Tibial nerve (tissue), 4 donors: ENCODE measurements at regions not wholly inside any gene's neighbourhood (a gene's known extent, or its start where the extent isn't known, plus 50 kb on each side); places are given as distances from the start of the nearest gene placed in this dataset.
"Not testable (repeated sequence)": the region's sequence is repeated elsewhere in the genome, so short reads cannot be mapped to it uniquely, and the experiment has no call there.

Source experiments
- DNase-seq, 2 donors: peaks; one replicate each; pipeline ENCODE4 v3.0.0-alpha.2; 2019; ENCODE audit warnings: low spot score in 2 of 2
- H3K27ac ChIP-seq, 4 donors: fragments of 200-600 bp; sonication (generic) in 3 of 4; one replicate each; pipeline ENCODE4 v1.5.1; 2017 to 2019; ENCODE audit warnings: mild to moderate bottlenecking in 1 of 4
- H3K27me3 ChIP-seq, 2 donors: fragments of 200-600 bp; sonication (generic) in 1 of 2; one replicate each; pipeline versions ENCODE4 v1.5.1 to v1.6.0; 2017 to 2019
- H3K36me3 ChIP-seq, 3 donors: fragments of 200-600 bp; sonication (generic); one replicate each; pipeline ENCODE4 v1.5.1; 2018 to 2019
- H3K4me1 ChIP-seq, 4 donors: fragments of 200-600 bp; sonication (generic) in 3 of 4; one replicate each; pipeline ENCODE4 v1.5.1; 2017 to 2019
- H3K4me3 ChIP-seq, 4 donors: fragments of 200-600 bp; sonication (generic) in 3 of 4; one replicate each; pipeline ENCODE4 v1.5.1; 2017 to 2019; ENCODE audit warnings: mild to moderate bottlenecking in 1 of 4, moderate library complexity in 1 of 4
- H3K9me3 ChIP-seq, 4 donors: fragments of 200-600 bp; sonication (generic) in 3 of 4; one replicate each; pipeline ENCODE4 v1.5.1; 2017 to 2019
- EP300 ChIP-seq, 2 donors: sonication (generic); formaldehyde crosslinking; IDR thresholded peaks; one replicate each; pipeline ENCODE4 v1.6.1; 2017; ENCODE audit warnings: antibody characterized with exemption in 2 of 2, mild to moderate bottlenecking in 1 of 2
- POLR2A ChIP-seq, 2 donors: fragments of 450-650 bp; IDR thresholded peaks; one replicate each; pipeline ENCODE4 v1.6.1; 2017; ENCODE audit warnings: antibody characterized with exemption in 2 of 2, mild to moderate bottlenecking in 2 of 2, moderate library complexity in 2 of 2
- WGBS, 2 donors: methylation state at CpG; one replicate each; pipeline ENCODE4 v1.1.5; 2018; 5-methylcytosine and 5-hydroxymethylcytosine counted together
- TF ChIP-seq, protein P1 (sequence below), 5 experiments: fragments of 200-600 bp in 3 of 5; fragments of 450-650 bp in 2 of 5; sonication (generic) in 3 of 5; IDR thresholded peaks; one replicate each; pipeline ENCODE4 v1.5.1; 2016 to 2019; ENCODE audit warnings: antibody characterized with exemption in 5 of 5, mild to moderate bottlenecking in 3 of 5, moderate library complexity in 2 of 5

DNA sequence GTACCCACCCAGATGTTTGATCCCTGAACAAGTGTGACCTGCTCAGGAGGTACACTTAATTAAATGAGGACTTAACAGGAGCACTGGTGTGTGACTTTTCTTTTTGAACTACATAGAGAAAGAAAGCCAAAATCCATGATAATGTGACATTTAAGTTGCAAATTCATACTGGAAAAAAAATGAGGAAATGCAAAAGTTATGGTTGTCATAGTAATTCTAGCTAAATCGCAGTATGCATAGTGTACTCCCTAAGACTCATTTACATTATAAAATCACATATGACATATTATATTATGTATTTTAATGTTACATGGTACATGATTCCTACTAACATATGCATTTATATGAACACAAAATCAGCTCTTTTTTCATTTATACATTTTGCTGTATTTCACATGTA, 92.0 kb upstream of the PCSK5 start:
- no peaks in the 10 kb centered on the region for H3K27me3 ChIP-seq
- H3K4me1 ChIP-seq, result peaks cover 0 to 22% (median 3%) of the 10 kb centered on the region in 4 donors
- no peak overlapping the region for H3K27ac ChIP-seq
- no peaks in the 10 kb centered on the region for H3K36me3 ChIP-seq
- no peak for DNase-seq
- no peak overlapping the region for H3K4me3 ChIP-seq
- 69 to 77% methylated on average over 1 of the region's 1 CpG for WGBS, 2 donors
- no peaks in the 10 kb centered on the region for H3K9me3 ChIP-seq
- TF ChIP-seq, protein P1, sequence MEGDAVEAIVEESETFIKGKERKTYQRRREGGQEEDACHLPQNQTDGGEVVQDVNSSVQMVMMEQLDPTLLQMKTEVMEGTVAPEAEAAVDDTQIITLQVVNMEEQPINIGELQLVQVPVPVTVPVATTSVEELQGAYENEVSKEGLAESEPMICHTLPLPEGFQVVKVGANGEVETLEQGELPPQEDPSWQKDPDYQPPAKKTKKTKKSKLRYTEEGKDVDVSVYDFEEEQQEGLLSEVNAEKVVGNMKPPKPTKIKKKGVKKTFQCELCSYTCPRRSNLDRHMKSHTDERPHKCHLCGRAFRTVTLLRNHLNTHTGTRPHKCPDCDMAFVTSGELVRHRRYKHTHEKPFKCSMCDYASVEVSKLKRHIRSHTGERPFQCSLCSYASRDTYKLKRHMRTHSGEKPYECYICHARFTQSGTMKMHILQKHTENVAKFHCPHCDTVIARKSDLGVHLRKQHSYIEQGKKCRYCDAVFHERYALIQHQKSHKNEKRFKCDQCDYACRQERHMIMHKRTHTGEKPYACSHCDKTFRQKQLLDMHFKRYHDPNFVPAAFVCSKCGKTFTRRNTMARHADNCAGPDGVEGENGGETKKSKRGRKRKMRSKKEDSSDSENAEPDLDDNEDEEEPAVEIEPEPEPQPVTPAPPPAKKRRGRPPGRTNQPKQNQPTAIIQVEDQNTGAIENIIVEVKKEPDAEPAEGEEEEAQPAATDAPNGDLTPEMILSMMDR (IDR thresholded peaks at IDR 0.05), result no peak
- TF ChIP-seq EP300 (IDR thresholded peaks at IDR 0.05) (no peak), POLR2A (IDR thresholded peaks at IDR 0.05) (no peak)

DNA sequence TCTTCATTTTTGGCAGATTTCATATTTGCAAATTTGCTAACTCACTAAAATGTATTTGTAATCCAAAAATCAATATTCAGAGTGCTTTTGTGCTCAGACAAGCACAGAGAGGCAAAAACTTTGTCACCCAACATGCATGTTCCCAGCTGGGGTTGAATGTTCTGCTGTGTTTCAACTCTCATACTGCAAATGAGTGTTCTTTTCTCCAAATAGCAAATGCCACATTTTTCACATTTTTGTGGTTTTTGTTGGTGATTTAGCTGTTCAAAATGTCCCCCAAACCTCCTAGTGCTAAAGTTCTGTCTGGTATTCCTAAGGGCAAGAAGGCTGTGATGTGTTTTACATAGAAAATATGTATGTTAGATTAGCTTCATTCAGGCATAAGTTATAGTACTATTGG, 87.3 kb upstream of the PCSK5 start:
- no peaks in the 10 kb centered on the region for H3K9me3 ChIP-seq
- H3K27ac ChIP-seq, result no peak overlapping the region
- no peak for DNase-seq
- H3K36me3 ChIP-seq, result no peaks in the 10 kb centered on the region
- TF ChIP-seq EP300 (IDR thresholded peaks at IDR 0.05) (no peak), POLR2A (IDR thresholded peaks at IDR 0.05) (no peak)
- TF ChIP-seq, protein P1 (IDR thresholded peaks at IDR 0.05), result no peak
- H3K4me1 ChIP-seq, result peaks cover 0 to 23% (median 3%) of the 10 kb centered on the region in 4 donors
- no peak overlapping the region for H3K4me3 ChIP-seq
- H3K27me3 ChIP-seq, result no peaks in the 10 kb centered on the region

DNA sequence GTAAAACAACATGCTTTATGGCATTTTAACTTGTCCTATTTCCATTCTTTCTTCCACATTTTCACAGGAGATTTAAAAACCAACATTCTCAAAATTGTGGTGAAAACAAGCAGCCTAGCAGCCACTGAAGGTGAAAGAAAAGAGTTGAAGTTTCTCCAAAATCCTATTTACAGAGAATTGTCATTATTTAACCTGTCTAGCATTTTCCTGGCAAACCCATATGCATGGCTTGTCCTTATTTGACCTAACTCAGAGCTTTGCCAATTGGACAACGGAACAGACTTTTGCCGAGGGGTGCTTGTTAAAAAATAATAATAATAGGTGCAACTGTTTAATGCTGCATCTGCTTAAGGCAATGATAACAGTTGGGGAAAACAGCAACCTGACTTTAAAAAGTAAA, 80.4 kb upstream of the PCSK5 start:
- DNase-seq, result no peak
- 64 to 71% methylated on average over 2 of the region's 2 CpGs for WGBS, 2 donors
- no peak overlapping the region for H3K4me3 ChIP-seq
- no peaks in the 10 kb centered on the region for H3K4me1 ChIP-seq
- no peaks in the 10 kb centered on the region for H3K36me3 ChIP-seq
- no peak overlapping the region for H3K27ac ChIP-seq
- H3K27me3 ChIP-seq, result no peaks in the 10 kb centered on the region
- peaks cover 0 to 46% (median 12%) of the 10 kb centered on the region in 4 donors for H3K9me3 ChIP-seq
- no peak for TF ChIP-seq POLR2A (IDR thresholded peaks at IDR 0.05)
- no peak for TF ChIP-seq EP300 (IDR thresholded peaks at IDR 0.05)
- TF ChIP-seq, protein P1 (IDR thresholded peaks at IDR 0.05), result no peak

DNA sequence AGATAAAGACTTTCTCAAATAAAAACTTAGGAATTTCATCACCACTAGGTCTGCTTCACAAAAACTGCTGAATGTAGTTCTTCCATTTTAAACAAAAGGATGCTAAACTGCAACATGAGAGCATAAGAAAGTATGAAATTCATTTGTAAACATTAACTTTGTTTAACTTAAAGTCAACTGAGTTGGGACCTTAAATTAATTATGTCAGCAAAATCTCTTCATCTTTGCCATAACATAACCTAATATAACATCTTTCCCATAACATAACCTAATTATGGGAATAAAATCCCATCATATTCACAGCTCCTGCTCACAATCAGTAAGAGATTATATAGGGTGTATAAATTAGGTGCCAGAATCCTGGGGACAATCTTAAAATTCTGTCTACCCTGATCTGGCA, 78.8 kb upstream of the PCSK5 start:
- no peak for DNase-seq
- Histone ChIP-seq H3K36me3 (no peaks in the 10 kb centered on the region), H3K9me3 (peaks cover 0 to 58% (median 12%) of the 10 kb centered on the region in 4 donors), H3K4me1 (no peaks in the 10 kb centered on the region), H3K27me3 (no peaks in the 10 kb centered on the region), H3K4me3 (no peak overlapping the region), H3K27ac (no peak overlapping the region)
- TF ChIP-seq POLR2A (IDR thresholded peaks at IDR 0.05) (no peak), EP300 (IDR thresholded peaks at IDR 0.05) (no peak)
- TF ChIP-seq, protein P1 (IDR thresholded peaks at IDR 0.05), result no peak

DNA sequence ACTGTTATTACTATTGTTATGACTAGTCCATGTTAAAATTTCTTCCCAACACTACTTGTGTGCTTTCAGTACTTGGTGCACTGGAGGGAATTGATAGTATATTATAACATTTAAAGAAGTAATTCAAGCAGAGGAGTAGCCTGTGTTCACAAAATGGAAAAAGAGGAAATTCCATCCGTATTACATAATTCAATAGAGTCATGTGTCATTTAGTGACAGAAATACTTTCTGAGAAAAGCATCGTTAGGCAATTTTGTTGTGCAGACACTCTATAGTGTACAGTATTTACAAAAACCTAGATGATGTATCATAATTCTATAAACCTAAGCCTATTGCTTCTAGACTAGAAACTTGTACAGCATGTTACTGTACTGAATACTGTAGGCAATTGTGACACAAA, 78.3 kb upstream of the PCSK5 start:
- Histone ChIP-seq H3K4me1 (no peaks in the 10 kb centered on the region), H3K4me3 (no peak overlapping the region), H3K36me3 (no peaks in the 10 kb centered on the region), H3K27me3 (no peaks in the 10 kb centered on the region), H3K9me3 (peaks cover 0 to 60% (median 12%) of the 10 kb centered on the region in 4 donors), H3K27ac (no peak overlapping the region)
- no peak for TF ChIP-seq EP300 (IDR thresholded peaks at IDR 0.05)
- DNase-seq, result no peak
- 31 to 50% methylated on average over 2 of the region's 2 CpGs for WGBS, 2 donors

DNA sequence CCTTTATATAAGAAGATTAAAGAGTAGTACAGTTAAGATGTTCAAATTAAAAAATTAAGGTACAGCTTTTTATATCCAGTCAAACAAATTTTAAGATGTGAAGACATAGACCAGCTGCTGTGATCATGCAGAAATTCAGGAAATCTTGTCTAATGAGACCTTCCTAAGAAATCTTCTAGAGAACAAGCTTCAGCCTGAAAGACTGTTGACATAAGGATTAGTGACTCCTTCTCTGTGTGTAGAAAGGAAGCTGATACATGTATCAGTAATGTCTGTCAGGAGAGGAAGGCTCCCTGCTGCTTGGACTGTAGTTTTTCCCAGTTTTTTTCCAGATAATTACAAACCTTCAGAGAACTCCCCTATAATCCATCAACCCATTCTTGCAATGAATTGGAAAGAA, 75.8 kb upstream of the PCSK5 start:
- H3K27me3 ChIP-seq, result no peaks in the 10 kb centered on the region
- DNase-seq, result no peak
- H3K4me3 ChIP-seq, result no peak overlapping the region
- TF ChIP-seq POLR2A (IDR thresholded peaks at IDR 0.05), result no peak
- TF ChIP-seq, protein P1 (IDR thresholded peaks at IDR 0.05), result no peak
- no peaks in the 10 kb centered on the region for H3K4me1 ChIP-seq
- peaks cover 0 to 69% (median 13%) of the 10 kb centered on the region in 4 donors for H3K9me3 ChIP-seq
- no peak overlapping the region for H3K27ac ChIP-seq
- H3K36me3 ChIP-seq, result no peaks in the 10 kb centered on the region

DNA sequence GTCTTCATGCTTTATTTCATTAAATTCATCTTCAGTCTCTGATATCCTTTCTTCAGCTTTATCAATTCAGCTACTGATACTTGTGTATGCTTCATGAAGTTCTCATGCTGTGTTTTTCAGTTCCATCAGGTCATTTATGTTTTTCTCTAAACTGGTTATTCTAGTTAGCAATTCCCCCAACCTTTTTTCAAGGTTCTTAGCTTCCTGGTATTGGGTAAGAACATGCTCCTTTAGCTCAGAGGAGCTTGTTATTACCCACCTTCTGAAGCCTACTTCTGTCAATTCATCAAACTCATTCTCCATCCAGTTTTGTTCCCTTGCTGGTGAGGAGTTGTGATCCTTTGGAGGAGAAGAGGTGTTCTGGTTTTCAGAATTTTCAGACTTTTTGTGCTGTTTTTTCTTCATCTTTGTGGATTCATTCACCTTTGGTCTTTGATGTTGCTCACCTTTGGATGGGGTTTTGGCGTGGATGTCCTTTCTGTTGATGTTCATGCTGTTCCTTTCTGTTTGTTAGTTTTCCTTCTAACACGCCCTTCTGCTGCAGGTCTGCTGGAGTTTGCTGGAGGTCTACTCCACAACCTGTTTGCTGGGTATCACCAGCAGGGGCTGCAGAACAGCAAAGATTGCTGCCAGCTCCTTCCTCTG, 69.9 kb upstream of the PCSK5 start:
- not testable (repeated sequence) for H3K4me3 ChIP-seq, H3K27ac ChIP-seq, H3K27me3 ChIP-seq, DNase-seq, H3K36me3 ChIP-seq, H3K4me1 ChIP-seq
- 90% methylated on average over 2 of the region's 2 CpGs for WGBS, 2 donors
- H3K9me3 ChIP-seq, result peaks cover 0 to 17% (median 1%) of the 10 kb centered on the region in 4 donors
